ENCODE measurements at regions not wholly inside any gene's neighbourhood (a gene's known extent, or its start where the extent isn't known, plus 50 kb on each side); places are given as distances from the start of the nearest gene placed in this dataset.

DNA sequence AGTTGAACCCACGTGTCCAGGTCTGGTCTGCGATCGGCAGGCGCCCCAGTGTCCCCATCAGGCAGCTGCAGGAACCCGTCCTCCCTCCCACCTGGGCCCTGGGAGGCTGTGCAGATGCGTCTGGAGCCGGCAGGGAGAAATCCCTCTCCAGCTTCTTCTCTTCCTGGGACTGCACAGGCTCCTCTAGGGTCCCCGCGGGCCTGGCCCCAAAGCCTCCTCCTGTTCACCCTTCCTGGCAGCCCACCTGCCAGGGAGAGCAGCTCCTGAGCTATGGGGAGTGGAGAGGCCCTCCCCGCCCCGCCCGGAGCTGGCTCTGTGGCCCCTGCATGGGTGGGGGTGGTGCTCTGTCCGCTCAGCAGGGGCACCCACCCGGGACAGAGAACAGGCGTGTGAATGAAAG is 179.2 kb upstream of the ALKAL2 start:
- Histone ChIP-seq H3K4me2 (ENCODE audit: insufficient read depth, low read length) (no peak overlapping the region), H3K27me3 (ENCODE audit: control insufficient read depth in 2 of 2, insufficient read depth in 2 of 2, low read length in 2 of 2) (no peaks in the 10 kb centered on the region), H3K4me3 (replicated peaks in 1 of 3; ENCODE audit: insufficient read depth in 1 of 3, low read depth in 1 of 3, low read length in 3 of 3) (no peak overlapping the region), H3K9me1 (replicated peaks; ENCODE audit: control insufficient read depth, extremely low read depth, insufficient read depth, low read length) (no peaks in the 10 kb centered on the region), H2AFZ (ENCODE audit: low read depth, low read length) (no peak overlapping the region), H3K9me3 (replicated peaks; ENCODE audit: control insufficient read depth, insufficient read depth, low read length) (peaks cover 4% of the 10 kb centered on the region), H3K36me3 (ENCODE audit: control insufficient read depth in 2 of 2, extremely low read depth in 1 of 2, insufficient read depth in 2 of 2, low read length in 2 of 2) (no peaks in the 10 kb centered on the region), H3K27ac (ENCODE audit: insufficient read depth, low read depth, low read length) (no peak overlapping the region), H3K9ac (replicated peaks; ENCODE audit: extremely low read depth, insufficient read depth, low read length) (no peak overlapping the region), H4K20me1 (replicated peaks; ENCODE audit: control insufficient read depth, extremely low read depth, insufficient read depth, low read length) (no peaks in the 10 kb centered on the region), H3K79me2 (ENCODE audit: control insufficient read depth, insufficient read depth, low read length) (no peaks in the 10 kb centered on the region), H3K4me1 (ENCODE audit: control insufficient read depth, extremely low read depth, insufficient read depth, low read length) (no peaks in the 10 kb centered on the region)
- dilution Hi-C loops (cut with MboI; ENCODE audit: extremely low pct_ligation_motif_present, low sequenced_read_pairs): no loop called here
- ChIA-PET CTCF (no interaction called here), POLR2A (no interaction called here)
- intact Hi-C loops (cut with micrococcal nuclease): no loop called here
- TF ChIP-seq GATA2 (IDR thresholded peaks at IDR 0.05; ENCODE audit: insufficient read depth, insufficient read length, low read depth, low read length) (no peak), MYC (IDR thresholded peaks at IDR 0.05; ENCODE audit: low read depth, low read length) (no peak), JUN (IDR thresholded peaks at IDR 0.05; ENCODE audit: borderline replicate concordance, insufficient read depth, insufficient read length, low read depth) (no peak), POLR2AphosphoS5 (IDR thresholded peaks at IDR 0.05; ENCODE audit: insufficient read depth, low read depth, low read length) (no peak), POLR2A (IDR thresholded peaks at IDR 0.05; ENCODE audit: low read depth, low read length) (no peak), FOS (IDR thresholded peaks at IDR 0.05; ENCODE audit: borderline replicate concordance, insufficient read depth, low read length) (no peak), EZH2 (IDR thresholded peaks at IDR 0.05; ENCODE audit: borderline replicate concordance, low read depth, low read length, severe bottlenecking) (no peak)
- TF ChIP-seq, protein P1, sequence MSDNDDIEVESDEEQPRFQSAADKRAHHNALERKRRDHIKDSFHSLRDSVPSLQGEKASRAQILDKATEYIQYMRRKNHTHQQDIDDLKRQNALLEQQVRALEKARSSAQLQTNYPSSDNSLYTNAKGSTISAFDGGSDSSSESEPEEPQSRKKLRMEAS (IDR thresholded peaks at IDR 0.05; ENCODE audit: insufficient read depth, insufficient read length): no peak
- TF ChIP-seq, protein P2, sequence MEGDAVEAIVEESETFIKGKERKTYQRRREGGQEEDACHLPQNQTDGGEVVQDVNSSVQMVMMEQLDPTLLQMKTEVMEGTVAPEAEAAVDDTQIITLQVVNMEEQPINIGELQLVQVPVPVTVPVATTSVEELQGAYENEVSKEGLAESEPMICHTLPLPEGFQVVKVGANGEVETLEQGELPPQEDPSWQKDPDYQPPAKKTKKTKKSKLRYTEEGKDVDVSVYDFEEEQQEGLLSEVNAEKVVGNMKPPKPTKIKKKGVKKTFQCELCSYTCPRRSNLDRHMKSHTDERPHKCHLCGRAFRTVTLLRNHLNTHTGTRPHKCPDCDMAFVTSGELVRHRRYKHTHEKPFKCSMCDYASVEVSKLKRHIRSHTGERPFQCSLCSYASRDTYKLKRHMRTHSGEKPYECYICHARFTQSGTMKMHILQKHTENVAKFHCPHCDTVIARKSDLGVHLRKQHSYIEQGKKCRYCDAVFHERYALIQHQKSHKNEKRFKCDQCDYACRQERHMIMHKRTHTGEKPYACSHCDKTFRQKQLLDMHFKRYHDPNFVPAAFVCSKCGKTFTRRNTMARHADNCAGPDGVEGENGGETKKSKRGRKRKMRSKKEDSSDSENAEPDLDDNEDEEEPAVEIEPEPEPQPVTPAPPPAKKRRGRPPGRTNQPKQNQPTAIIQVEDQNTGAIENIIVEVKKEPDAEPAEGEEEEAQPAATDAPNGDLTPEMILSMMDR (IDR thresholded peaks at IDR 0.05; ENCODE audit: extremely low read depth in 1 of 2, insufficient read depth in 1 of 2, low read depth in 1 of 2, low read length in 2 of 2): no peak
- FAIRE-seq (no peak), DNase-seq (ENCODE audit: low read depth, low spot score) (no peak)
- no TSS peak for BruUV-seq (replicated peaks)

Measured in endothelial cell of umbilical vein (primary cell).